T-cell (primary cell): ENCODE measurements at regions not wholly inside any gene's neighbourhood (a gene's known extent, or its start where the extent isn't known, plus 50 kb on each side); places are given as distances from the start of the nearest gene placed in this dataset.

Experiments used
- ATAC-seq, 4 experiments: fragments of 200-7000 bp in 3 of 4; fragments of 150-1000 bp in 1 of 4; cut with Tn5 transposase; replicated peaks in 1 of 4; 1 replicate in 3 of 4; 2 replicates in 1 of 4; pipeline ENCODE4 v1.10.0; 2021; ENCODE audit warnings: moderate library complexity in 3 of 4, mild to moderate bottlenecking in 2 of 4, moderate number of reproducible peaks in 1 of 4
- CTCF ChIA-PET, 2 donors: fragments of 300-600 bp; sonication (Branson Sonifier 250); formaldehyde crosslinking; loops; one replicate each; lab custom pipeline; 2022; ENCODE audit warnings: antibody characterized with exemption in 2 of 2; lab: Charles Lee
- POLR2A ChIA-PET, 2 donors: fragments of 300-600 bp; sonication (Branson Sonifier 250); formaldehyde crosslinking; loops; one replicate each; lab custom pipeline; 2022; ENCODE audit warnings: antibody characterized with exemption in 2 of 2; lab: Charles Lee
- DNase-seq, 35 experiments: peaks; one replicate each; pipeline versions ENCODE4 v3.0.0 to v3.0.0-alpha.2; 2013 to 2023
- H3K27ac ChIP-seq: one replicate; pipeline ENCODE4 v1.5.1; 2013; ENCODE audit warnings: low read length
- H3K27me3 ChIP-seq, 2 experiments: replicated peaks in 1 of 2; 1 replicate in 1 of 2; 2 replicates in 1 of 2; pipeline versions ENCODE4 v1.6.1 to v1.7.0; 2013; ENCODE audit warnings: low read length in 1 of 2, mixed read lengths in 1 of 2; ENCODE audit not compliant: control insufficient read depth in 2 of 2, insufficient read depth in 2 of 2; ENCODE audit errors: extremely low read depth in 1 of 2
- H3K36me3 ChIP-seq, 2 donors: 1 replicate in 1 of 2; 2 replicates in 1 of 2; pipeline versions ENCODE4 v1.6.1 to v1.7.0; 2013; ENCODE audit warnings: low read length in 1 of 2; ENCODE audit not compliant: control insufficient read depth in 2 of 2, insufficient read depth in 1 of 2; ENCODE audit errors: extremely low read depth in 1 of 2
- H3K4me1 ChIP-seq, 2 experiments: 1 replicate in 1 of 2; 2 replicates in 1 of 2; pipeline versions ENCODE4 v1.6.1 to v1.7.0; 2013; ENCODE audit warnings: low read length in 2 of 2, mixed read lengths in 1 of 2; ENCODE audit not compliant: insufficient read depth in 2 of 2, control insufficient read depth in 1 of 2; ENCODE audit errors: extremely low read depth in 1 of 2
- H3K4me3 ChIP-seq, 2 donors: 1 replicate in 1 of 2; 2 replicates in 1 of 2; pipeline versions ENCODE4 v1.5.1 to v1.7.0; 2013; ENCODE audit warnings: mild to moderate bottlenecking in 2 of 2, low read length in 1 of 2, moderate library complexity in 1 of 2; ENCODE audit not compliant: control insufficient read depth in 1 of 2; ENCODE audit errors: extremely low read depth in 1 of 2
- H3K9me3 ChIP-seq: 2 replicates; pipeline ENCODE4 v1.7.0; 2013
- H3K27ac Mint-ChIP-seq, 2 donors: one replicate each; pipeline ENCODE4 v1.8.0; 2020 to 2021; ENCODE audit warnings: mild to moderate bottlenecking in 2 of 2, mixed read lengths in 2 of 2
- H3K27me3 Mint-ChIP-seq, 2 donors: one replicate each; pipeline ENCODE4 v1.8.0; 2021 to 2022; ENCODE audit warnings: mixed read lengths in 2 of 2
- H3K36me3 Mint-ChIP-seq: one replicate; pipeline ENCODE4 v1.8.0; 2021; ENCODE audit warnings: mixed read lengths
- H3K4me1 Mint-ChIP-seq, 3 donors: one replicate each; pipeline ENCODE4 v1.8.0; 2020 to 2022; ENCODE audit warnings: mixed read lengths in 3 of 3, mild to moderate bottlenecking in 1 of 3
- H3K4me3 Mint-ChIP-seq, 3 donors: one replicate each; pipeline ENCODE4 v1.8.0; 2020 to 2022; ENCODE audit warnings: mild to moderate bottlenecking in 3 of 3, mixed read lengths in 3 of 3, moderate library complexity in 3 of 3
- H3K9me3 Mint-ChIP-seq, 3 donors: one replicate each; pipeline ENCODE4 v1.8.0; 2020 to 2022; ENCODE audit warnings: mixed read lengths in 3 of 3
- WGBS: methylation state at CpG from one replicate; pipeline ENCODE4 v1.1.5; 2013; ENCODE audit warnings: missing lambda C conversion rate; ENCODE audit not compliant: insufficient coverage; 5-methylcytosine and 5-hydroxymethylcytosine counted together

DNA sequence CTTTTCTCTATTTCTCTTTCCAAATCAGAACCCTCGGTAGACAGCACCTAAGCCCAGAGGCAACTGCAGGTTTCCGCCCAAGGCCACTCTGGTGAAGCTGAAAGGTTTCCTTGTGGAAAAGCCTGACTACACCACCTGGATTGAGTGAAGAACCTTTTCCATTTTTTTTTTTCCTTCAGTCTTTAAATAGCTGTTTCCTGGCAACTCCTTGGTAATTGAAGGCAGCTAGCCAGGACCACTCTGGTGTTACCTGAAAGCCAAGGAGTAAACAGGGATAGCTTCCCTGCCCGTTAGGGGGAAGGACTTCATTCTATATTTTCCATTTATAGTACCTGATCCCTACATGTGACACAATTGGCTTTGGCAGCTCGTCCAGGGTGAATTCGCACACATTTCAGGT lies 1238.4 kb downstream of the GRIK2 start:
- H3K27me3 ChIP-seq: no peaks in the 10 kb centered on the region
- no peaks in the 10 kb centered on the region for H3K36me3 ChIP-seq
- ChIA-PET CTCF (no interaction called here), POLR2A (no interaction called here)
- Mint-ChIP-seq H3K4me3 (no peak overlapping the region), H3K4me1 (no peaks in the 10 kb centered on the region), H3K36me3 (no peaks in the 10 kb centered on the region), H3K9me3 (peaks cover 3 to 9% (median 6%) of the 10 kb centered on the region in 3 donors), H3K27me3 (no peaks in the 10 kb centered on the region), H3K27ac (no peak overlapping the region)
- WGBS: 100% methylated on average over 1 of the region's 5 CpGs
- no peak overlapping the region for H3K4me3 ChIP-seq
- H3K27ac ChIP-seq: no peak overlapping the region
- DNase-seq: no peak
- no peaks in the 10 kb centered on the region for H3K9me3 ChIP-seq
- H3K4me1 ChIP-seq: no peaks in the 10 kb centered on the region
- ATAC-seq: no peak

DNA sequence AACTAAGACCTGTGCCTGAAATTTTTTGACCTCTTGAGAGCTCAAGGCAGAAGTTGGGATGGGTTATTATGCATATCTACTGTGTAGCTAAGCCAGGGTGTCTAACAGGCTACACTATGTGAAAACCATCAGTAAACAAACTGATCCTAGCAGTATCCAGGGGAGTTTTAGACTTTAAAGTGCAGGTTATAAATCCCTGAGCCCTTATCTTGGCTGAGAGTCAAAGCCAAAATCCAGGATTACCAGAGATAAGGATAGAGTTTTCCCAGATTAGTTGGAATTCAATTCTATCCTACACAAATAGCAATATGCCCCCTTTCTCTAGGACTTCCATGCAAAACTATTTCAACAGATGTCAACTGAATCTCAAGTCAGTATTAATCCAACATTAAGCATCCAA lies 1229.7 kb downstream of the GRIK2 start:
- Mint-ChIP-seq H3K36me3 (no peaks in the 10 kb centered on the region), H3K4me1 (no peaks in the 10 kb centered on the region), H3K27me3 (no peaks in the 10 kb centered on the region), H3K9me3 (peaks cover 0 to 10% (median 2%) of the 10 kb centered on the region in 3 donors), H3K4me3 (no peak overlapping the region), H3K27ac (no peak overlapping the region)
- ChIA-PET CTCF (no interaction called here), POLR2A (no interaction called here)
- Histone ChIP-seq H3K4me3 (no peak overlapping the region), H3K9me3 (no peaks in the 10 kb centered on the region), H3K36me3 (no peaks in the 10 kb centered on the region), H3K27ac (no peak overlapping the region), H3K4me1 (no peaks in the 10 kb centered on the region), H3K27me3 (peaks cover 0 to 2% of the 10 kb centered on the region in 2 experiments)
- DNase-seq (no peak), ATAC-seq (no peak)

GRCh38 chr6:102619585-102619984 lies 1226.1 kb downstream of the GRIK2 start:
- no CpG with 5 or more reads among the region's 2 CpGs for WGBS
- no peak overlapping the region for H3K27ac ChIP-seq
- H3K27me3 Mint-ChIP-seq: no peaks in the 10 kb centered on the region

DNA sequence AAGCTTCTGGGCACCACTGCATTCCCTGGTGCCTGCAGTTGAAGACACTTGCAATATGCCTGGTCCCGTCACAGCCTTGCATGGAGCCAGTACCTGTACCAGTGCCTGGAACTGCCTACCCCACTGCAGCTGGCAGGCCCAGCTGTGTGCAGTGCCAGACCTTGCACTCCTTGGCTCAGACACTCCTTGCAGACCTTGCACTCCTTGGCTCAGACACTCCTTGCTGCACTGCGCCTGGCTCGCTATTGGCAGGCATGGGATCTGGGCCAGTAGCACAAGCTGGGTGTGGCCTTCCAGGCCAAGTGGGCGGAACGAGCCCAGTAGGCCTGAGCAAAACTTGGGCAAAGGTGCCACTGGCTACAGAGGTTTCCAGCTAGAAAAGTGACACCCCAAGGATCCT lies 1189.1 kb downstream of the GRIK2 start:
- no peak overlapping the region for H3K4me3 Mint-ChIP-seq
- Histone ChIP-seq H3K4me3 (no peak overlapping the region), H3K4me1 (no peaks in the 10 kb centered on the region), H3K9me3 (no peaks in the 10 kb centered on the region), H3K36me3 (no peaks in the 10 kb centered on the region), H3K27ac (no peak overlapping the region), H3K27me3 (no peaks in the 10 kb centered on the region)
- H3K27me3 Mint-ChIP-seq: no peaks in the 10 kb centered on the region
- WGBS: 87% methylated on average over 5 of the region's 5 CpGs
- no peaks in the 10 kb centered on the region for H3K4me1 Mint-ChIP-seq
- no peak overlapping the region for H3K27ac Mint-ChIP-seq
- ChIA-PET POLR2A (no interaction called here), CTCF (no interaction called here)
- no peaks in the 10 kb centered on the region for H3K36me3 Mint-ChIP-seq
- peaks cover 0 to 6% (median 0%) of the 10 kb centered on the region in 3 donors for H3K9me3 Mint-ChIP-seq
- DNase-seq: no peak
- ATAC-seq: peak in 1 of 4 experiments; percentile 30

More at GRCh38 chr6:102619585-102619984, 1226.1 kb downstream of the GRIK2 start:
- H3K4me3 ChIP-seq: no peak overlapping the region
- DNase-seq (no peak), ATAC-seq (no peak)
- H3K9me3 ChIP-seq: no peaks in the 10 kb centered on the region
- Mint-ChIP-seq H3K36me3 (no peaks in the 10 kb centered on the region), H3K4me1 (no peaks in the 10 kb centered on the region), H3K4me3 (no peak overlapping the region), H3K9me3 (peaks cover 0 to 10% (median 0%) of the 10 kb centered on the region in 3 donors), H3K27ac (no peak overlapping the region)
- H3K27me3 ChIP-seq: peaks cover 0 to 2% of the 10 kb centered on the region in 2 experiments
- H3K4me1 ChIP-seq: no peaks in the 10 kb centered on the region
- ChIA-PET POLR2A (no interaction called here), CTCF (no interaction called here)
- no peaks in the 10 kb centered on the region for H3K36me3 ChIP-seq

DNA sequence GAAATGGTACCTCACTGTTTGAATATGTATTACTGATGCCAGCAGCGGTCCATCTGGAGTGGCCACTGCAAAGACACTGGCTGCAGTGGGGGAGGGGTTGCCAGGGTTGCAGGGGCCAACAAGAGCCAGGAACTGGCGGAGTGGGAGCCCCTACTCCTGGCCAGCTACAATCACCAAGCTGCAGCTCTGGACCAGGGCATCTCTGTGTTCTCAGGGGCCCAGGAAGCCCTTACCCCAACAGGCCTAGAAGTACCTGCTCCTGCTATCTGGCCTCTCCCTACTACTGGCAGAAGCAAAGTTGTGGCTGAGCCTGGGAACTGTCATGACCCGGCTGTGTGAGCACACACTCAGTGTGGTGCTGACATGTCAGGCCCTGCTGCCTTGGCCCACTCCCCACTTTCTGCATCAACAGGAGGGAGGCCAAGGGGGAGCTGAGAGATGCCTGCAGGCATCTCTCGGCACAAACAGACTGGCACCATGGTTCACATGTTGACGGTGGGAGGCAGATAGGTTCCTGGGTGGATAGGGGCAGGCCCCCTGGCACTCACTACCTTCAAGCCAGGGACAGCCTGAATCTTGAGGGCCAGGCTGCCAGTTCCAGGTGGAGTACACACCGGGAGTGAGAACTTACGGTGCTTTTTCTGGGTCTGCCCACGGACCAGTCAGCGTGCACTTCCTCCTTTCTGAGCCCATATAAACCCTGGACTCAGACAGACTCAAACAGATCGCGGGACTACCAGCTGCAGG lies 1188.0 kb downstream of the GRIK2 start:
- 84% methylated on average over 10 of the region's 11 CpGs for WGBS
- no peak for ATAC-seq
- Mint-ChIP-seq H3K4me1 (no peaks in the 10 kb centered on the region), H3K36me3 (no peaks in the 10 kb centered on the region), H3K4me3 (no peak overlapping the region), H3K27ac (no peak overlapping the region), H3K27me3 (no peaks in the 10 kb centered on the region), H3K9me3 (peaks cover 0 to 6% (median 0%) of the 10 kb centered on the region in 3 donors)
- H3K27me3 ChIP-seq: no peaks in the 10 kb centered on the region
- CTCF ChIA-PET: no interaction called here
- H3K4me3 ChIP-seq: no peak overlapping the region
- no peak for DNase-seq
- POLR2A ChIA-PET: no interaction called here
- H3K4me1 ChIP-seq: no peaks in the 10 kb centered on the region
- H3K36me3 ChIP-seq: no peaks in the 10 kb centered on the region
- H3K27ac ChIP-seq: no peak overlapping the region
- no peaks in the 10 kb centered on the region for H3K9me3 ChIP-seq

DNA sequence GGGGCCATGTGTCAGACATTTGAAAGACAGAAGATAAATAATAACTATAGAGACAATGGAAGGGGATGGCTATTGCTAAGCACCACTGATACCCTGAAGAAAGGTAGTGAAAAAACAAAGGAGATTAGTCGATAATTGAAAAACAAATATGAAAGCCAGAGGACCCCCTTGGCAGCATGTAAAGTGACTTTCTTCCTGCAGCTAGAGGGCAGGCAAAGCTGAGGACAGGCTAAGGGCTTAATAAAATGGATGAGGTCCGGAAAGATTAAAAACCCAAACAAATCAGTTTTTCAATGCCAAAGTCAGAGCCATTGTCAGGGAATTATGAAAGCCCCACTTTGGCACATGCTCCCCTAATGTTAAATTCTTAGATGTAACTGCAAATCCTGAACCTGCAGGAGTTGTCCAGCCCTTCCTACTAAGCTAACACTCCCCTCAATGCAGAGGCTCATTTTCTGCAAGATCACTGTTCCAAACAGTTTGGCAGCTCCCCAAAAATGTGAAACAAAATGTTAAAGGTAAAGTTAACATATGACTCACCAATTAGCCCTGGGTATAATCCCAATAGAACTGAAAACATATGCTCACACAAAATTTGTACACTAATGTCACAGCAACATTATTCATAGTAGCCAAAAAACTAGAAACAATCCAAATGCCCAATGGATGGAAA lies 1177.9 kb downstream of the GRIK2 start:
- Mint-ChIP-seq H3K27ac (no peak overlapping the region), H3K36me3 (no peaks in the 10 kb centered on the region), H3K4me1 (no peaks in the 10 kb centered on the region), H3K9me3 (peaks cover 3 to 4% (median 4%) of the 10 kb centered on the region in 3 donors), H3K4me3 (no peak overlapping the region), H3K27me3 (no peaks in the 10 kb centered on the region)
- POLR2A ChIA-PET: no interaction called here
- Histone ChIP-seq H3K4me3 (no peak overlapping the region), H3K4me1 (no peaks in the 10 kb centered on the region), H3K27ac (no peak overlapping the region), H3K36me3 (no peaks in the 10 kb centered on the region), H3K9me3 (no peaks in the 10 kb centered on the region), H3K27me3 (no peaks in the 10 kb centered on the region)
- no peak for DNase-seq
- no peak for ATAC-seq
- WGBS: 100% methylated on average over 1 of the region's 2 CpGs
- CTCF ChIA-PET: no interaction called here
